ENCODE measurements at regions not wholly inside any gene's neighbourhood (a gene's known extent, or its start where the extent isn't known, plus 50 kb on each side); places are given as distances from the start of the nearest gene placed in this dataset.
A peak's percentile ranks its signal among the peaks of the same experiment; 100 is the strongest.

DNA sequence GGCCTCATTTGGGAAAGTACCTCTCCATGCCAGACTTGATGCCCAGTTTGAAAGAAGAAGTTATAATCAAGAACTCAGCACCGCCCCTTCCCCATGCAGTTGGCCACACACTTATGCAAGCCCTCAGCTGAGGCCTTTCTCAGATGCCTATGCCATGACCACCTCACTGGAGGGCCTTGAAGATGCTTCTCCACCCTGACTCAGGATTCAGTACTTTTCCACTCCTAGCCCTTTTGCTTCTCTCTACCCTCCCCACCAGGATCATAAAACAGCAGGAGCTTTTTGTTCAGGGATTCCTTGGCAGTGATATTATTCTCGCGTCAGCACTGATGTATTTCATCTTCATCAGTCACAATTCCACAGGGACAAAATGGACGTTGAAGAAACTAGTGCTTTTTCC lies 313.5 kb downstream of the PYDC2 start:
- no peak overlapping the region for H3K4me3 ChIP-seq (ENCODE audit: low read depth, low read length)
- CTCF ChIA-PET = no interaction called here
- POLR2A ChIA-PET = no interaction called here
- H3K36me3 ChIP-seq (ENCODE audit: control insufficient read depth in 2 of 2, insufficient read depth in 1 of 2, low read length in 2 of 2) = no peaks in the 10 kb centered on the region
- H3K4me1 ChIP-seq (ENCODE audit: control insufficient read depth, insufficient read depth, low read length) = peaks cover 2% of the 10 kb centered on the region; the same call in 1 of the 2 replicates
- H3K9me3 ChIP-seq (ENCODE audit: control insufficient read depth, insufficient read depth, low read depth, low read length) = no peaks in the 10 kb centered on the region
- H3K27ac ChIP-seq (ENCODE audit: extremely low read depth, low read depth, low read length) = no peak overlapping the region
- TF ChIP-seq ZNF16 (tag by site-specific recombination; IDR thresholded peaks at IDR 0.05; ENCODE audit: low read depth) = no peak
- peak; percentile 90 for TF ChIP-seq ZBTB21 (tag by site-specific recombination; IDR thresholded peaks at IDR 0.05)
- 0 out of 2 replicates have a peak, but pooled peaks have one; percentile 37 for TF ChIP-seq ZNF2 (tag by site-specific recombination; IDR thresholded peaks at IDR 0.05)
- TF ChIP-seq TRIM28 (IDR thresholded peaks at IDR 0.05; ENCODE audit: borderline replicate concordance, low read length) = peak; percentile 68; the same call in 1 of the 2 replicates
- TF ChIP-seq, protein P1, sequence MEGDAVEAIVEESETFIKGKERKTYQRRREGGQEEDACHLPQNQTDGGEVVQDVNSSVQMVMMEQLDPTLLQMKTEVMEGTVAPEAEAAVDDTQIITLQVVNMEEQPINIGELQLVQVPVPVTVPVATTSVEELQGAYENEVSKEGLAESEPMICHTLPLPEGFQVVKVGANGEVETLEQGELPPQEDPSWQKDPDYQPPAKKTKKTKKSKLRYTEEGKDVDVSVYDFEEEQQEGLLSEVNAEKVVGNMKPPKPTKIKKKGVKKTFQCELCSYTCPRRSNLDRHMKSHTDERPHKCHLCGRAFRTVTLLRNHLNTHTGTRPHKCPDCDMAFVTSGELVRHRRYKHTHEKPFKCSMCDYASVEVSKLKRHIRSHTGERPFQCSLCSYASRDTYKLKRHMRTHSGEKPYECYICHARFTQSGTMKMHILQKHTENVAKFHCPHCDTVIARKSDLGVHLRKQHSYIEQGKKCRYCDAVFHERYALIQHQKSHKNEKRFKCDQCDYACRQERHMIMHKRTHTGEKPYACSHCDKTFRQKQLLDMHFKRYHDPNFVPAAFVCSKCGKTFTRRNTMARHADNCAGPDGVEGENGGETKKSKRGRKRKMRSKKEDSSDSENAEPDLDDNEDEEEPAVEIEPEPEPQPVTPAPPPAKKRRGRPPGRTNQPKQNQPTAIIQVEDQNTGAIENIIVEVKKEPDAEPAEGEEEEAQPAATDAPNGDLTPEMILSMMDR (tag by site-specific recombination; IDR thresholded peaks at IDR 0.05) = no peak
- TF ChIP-seq, protein P2, sequence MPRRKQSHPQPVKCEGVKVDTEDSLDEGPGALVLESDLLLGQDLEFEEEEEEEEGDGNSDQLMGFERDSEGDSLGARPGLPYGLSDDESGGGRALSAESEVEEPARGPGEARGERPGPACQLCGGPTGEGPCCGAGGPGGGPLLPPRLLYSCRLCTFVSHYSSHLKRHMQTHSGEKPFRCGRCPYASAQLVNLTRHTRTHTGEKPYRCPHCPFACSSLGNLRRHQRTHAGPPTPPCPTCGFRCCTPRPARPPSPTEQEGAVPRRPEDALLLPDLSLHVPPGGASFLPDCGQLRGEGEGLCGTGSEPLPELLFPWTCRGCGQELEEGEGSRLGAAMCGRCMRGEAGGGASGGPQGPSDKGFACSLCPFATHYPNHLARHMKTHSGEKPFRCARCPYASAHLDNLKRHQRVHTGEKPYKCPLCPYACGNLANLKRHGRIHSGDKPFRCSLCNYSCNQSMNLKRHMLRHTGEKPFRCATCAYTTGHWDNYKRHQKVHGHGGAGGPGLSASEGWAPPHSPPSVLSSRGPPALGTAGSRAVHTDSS (tag by site-specific recombination; IDR thresholded peaks at IDR 0.05) = peak; percentile 78
- 0 out of 2 replicates have a peak, but pooled peaks have one; percentile 15 for TF ChIP-seq ZNF184 (tag by site-specific recombination; IDR thresholded peaks at IDR 0.05)
- no peak for TF ChIP-seq SCRT2 (tag by site-specific recombination; IDR thresholded peaks at IDR 0.05)
- peak; percentile 86 for TF ChIP-seq SP7 (tag by site-specific recombination; IDR thresholded peaks at IDR 0.05)
- TF ChIP-seq ZBTB20 (tag by site-specific recombination; IDR thresholded peaks at IDR 0.05) = peak; percentile 89
- TF ChIP-seq ZNF335 (tag by site-specific recombination; conservative IDR thresholded peaks at IDR 0.05) = no peak; the same call in none of the 2 replicates
- TF ChIP-seq ZNF501 (tag by site-specific recombination; IDR thresholded peaks at IDR 0.05) = no peak; the same call in 1 of the 2 replicates
- TF ChIP-seq ZNF660 (tag by site-specific recombination; IDR thresholded peaks at IDR 0.05) = peak; percentile 98
- TF ChIP-seq ZNF624 (tag by site-specific recombination; IDR thresholded peaks at IDR 0.05) = no peak
- TF ChIP-seq BCL11B (tag by site-specific recombination; IDR thresholded peaks at IDR 0.05; ENCODE audit: low read depth) = no peak
- peak; percentile 46; the same call in 1 of the 2 replicates for TF ChIP-seq ZIC2 (tag by site-specific recombination; IDR thresholded peaks at IDR 0.05)
- TF ChIP-seq ZBTB1 (tag by site-specific recombination; IDR thresholded peaks at IDR 0.05) = no peak
- TF ChIP-seq TCF7L2 (IDR thresholded peaks at IDR 0.05; ENCODE audit: borderline replicate concordance, low read depth, low read length) = no peak
- TF ChIP-seq ZFP69B (tag by site-specific recombination; IDR thresholded peaks at IDR 0.05) = peak; percentile 58; the same call in 1 of the 2 replicates
- TF ChIP-seq ZBTB8A (tag by site-specific recombination; IDR thresholded peaks at IDR 0.05) = peak; percentile 47
- peak; percentile 74; the same call in 1 of the 2 replicates for TF ChIP-seq ZNF843 (tag by site-specific recombination; IDR thresholded peaks at IDR 0.05)
- TF ChIP-seq ZEB2 (tag by site-specific recombination; IDR thresholded peaks at IDR 0.05) = peak; percentile 78
- TF ChIP-seq, protein P3, sequence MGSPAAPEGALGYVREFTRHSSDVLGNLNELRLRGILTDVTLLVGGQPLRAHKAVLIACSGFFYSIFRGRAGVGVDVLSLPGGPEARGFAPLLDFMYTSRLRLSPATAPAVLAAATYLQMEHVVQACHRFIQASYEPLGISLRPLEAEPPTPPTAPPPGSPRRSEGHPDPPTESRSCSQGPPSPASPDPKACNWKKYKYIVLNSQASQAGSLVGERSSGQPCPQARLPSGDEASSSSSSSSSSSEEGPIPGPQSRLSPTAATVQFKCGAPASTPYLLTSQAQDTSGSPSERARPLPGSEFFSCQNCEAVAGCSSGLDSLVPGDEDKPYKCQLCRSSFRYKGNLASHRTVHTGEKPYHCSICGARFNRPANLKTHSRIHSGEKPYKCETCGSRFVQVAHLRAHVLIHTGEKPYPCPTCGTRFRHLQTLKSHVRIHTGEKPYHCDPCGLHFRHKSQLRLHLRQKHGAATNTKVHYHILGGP (tag by site-specific recombination; IDR thresholded peaks at IDR 0.05) = peak; percentile 49; the same call in 1 of the 2 replicates
- no peak for TF ChIP-seq ZNF239 (tag by site-specific recombination; IDR thresholded peaks at IDR 0.05)
- TF ChIP-seq, protein P4, sequence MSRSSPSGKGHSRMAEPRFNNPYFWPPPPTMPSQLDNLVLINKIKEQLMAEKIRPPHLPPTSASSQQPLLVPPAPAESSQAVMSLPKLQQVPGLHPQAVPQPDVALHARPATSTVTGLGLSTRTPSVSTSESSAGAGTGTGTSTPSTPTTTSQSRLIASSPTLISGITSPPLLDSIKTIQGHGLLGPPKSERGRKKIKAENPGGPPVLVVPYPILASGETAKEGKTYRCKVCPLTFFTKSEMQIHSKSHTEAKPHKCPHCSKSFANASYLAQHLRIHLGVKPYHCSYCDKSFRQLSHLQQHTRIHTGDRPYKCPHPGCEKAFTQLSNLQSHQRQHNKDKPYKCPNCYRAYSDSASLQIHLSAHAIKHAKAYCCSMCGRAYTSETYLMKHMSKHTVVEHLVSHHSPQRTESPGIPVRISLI (tag by site-specific recombination; IDR thresholded peaks at IDR 0.05) = 0 out of 2 replicates have a peak, but pooled peaks have one; percentile 38
- TF ChIP-seq ZNF623 (tag by site-specific recombination; IDR thresholded peaks at IDR 0.05) = no peak
- 0 out of 2 replicates have a peak, but pooled peaks have one; percentile 31 for TF ChIP-seq ZNF561 (tag by site-specific recombination; IDR thresholded peaks at IDR 0.05; ENCODE audit: borderline replicate concordance)
- TF ChIP-seq, protein P5, sequence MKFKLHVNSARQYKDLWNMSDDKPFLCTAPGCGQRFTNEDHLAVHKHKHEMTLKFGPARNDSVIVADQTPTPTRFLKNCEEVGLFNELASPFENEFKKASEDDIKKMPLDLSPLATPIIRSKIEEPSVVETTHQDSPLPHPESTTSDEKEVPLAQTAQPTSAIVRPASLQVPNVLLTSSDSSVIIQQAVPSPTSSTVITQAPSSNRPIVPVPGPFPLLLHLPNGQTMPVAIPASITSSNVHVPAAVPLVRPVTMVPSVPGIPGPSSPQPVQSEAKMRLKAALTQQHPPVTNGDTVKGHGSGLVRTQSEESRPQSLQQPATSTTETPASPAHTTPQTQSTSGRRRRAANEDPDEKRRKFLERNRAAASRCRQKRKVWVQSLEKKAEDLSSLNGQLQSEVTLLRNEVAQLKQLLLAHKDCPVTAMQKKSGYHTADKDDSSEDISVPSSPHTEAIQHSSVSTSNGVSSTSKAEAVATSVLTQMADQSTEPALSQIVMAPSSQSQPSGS (tag by site-specific recombination; IDR thresholded peaks at IDR 0.05; ENCODE audit: low read depth) = no peak
- TF ChIP-seq, protein P6, sequence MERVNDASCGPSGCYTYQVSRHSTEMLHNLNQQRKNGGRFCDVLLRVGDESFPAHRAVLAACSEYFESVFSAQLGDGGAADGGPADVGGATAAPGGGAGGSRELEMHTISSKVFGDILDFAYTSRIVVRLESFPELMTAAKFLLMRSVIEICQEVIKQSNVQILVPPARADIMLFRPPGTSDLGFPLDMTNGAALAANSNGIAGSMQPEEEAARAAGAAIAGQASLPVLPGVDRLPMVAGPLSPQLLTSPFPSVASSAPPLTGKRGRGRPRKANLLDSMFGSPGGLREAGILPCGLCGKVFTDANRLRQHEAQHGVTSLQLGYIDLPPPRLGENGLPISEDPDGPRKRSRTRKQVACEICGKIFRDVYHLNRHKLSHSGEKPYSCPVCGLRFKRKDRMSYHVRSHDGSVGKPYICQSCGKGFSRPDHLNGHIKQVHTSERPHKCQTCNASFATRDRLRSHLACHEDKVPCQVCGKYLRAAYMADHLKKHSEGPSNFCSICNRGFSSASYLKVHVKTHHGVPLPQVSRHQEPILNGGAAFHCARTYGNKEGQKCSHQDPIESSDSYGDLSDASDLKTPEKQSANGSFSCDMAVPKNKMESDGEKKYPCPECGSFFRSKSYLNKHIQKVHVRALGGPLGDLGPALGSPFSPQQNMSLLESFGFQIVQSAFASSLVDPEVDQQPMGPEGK (tag by site-specific recombination; IDR thresholded peaks at IDR 0.05) = peak; percentile 50; the same call in 1 of the 2 replicates
- peak; percentile 17; the same call in 1 of the 2 replicates for TF ChIP-seq SP2 (tag by site-specific recombination; IDR thresholded peaks at IDR 0.05)

Measured in HEK293 (cell line).